ENCODE measurements at regions not wholly inside any gene's neighbourhood (a gene's known extent, or its start where the extent isn't known, plus 50 kb on each side); places are given as distances from the start of the nearest gene placed in this dataset.

DNA sequence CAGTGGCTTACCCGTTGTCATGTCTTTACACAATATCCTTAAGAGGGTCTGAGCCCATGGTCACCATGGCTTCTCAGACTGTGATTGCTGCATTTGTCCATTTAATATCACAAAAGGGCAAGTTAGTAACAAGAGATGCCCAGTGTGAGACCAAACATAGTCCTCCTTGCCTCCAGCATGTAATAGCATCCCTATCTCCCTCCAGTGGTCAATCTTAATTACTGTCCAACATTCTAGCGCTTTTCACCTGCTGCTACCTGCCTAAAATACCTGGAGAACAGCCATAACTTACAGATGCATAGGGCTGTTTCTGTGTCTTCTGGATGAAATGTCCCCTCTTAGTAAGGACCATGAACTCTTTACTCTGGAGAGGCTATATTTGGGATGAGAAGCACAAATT lies 267.2 kb upstream of the DAB2 start:
- no peak for TF ChIP-seq CTCF (IDR thresholded peaks at IDR 0.05)
- TF ChIP-seq POLR2A (IDR thresholded peaks at IDR 0.05): no peak
